HG02981 (cell line): ENCODE measurements at regions not wholly inside any gene's neighbourhood (a gene's known extent, or its start where the extent isn't known, plus 50 kb on each side); places are given as distances from the start of the nearest gene placed in this dataset.
"Not testable (repeated sequence)": the region's sequence is repeated elsewhere in the genome, so short reads cannot be mapped to it uniquely, and the experiment has no call there.

ENCODE experiments used
- ATAC-seq: cut with Tn5 transposase; IDR thresholded peaks from one replicate; pipeline ENCODE4 v1.9.1; 2021; ENCODE audit warnings: mild to moderate bottlenecking, moderate library complexity; ENCODE audit not compliant: unreplicated experiment

DNA sequence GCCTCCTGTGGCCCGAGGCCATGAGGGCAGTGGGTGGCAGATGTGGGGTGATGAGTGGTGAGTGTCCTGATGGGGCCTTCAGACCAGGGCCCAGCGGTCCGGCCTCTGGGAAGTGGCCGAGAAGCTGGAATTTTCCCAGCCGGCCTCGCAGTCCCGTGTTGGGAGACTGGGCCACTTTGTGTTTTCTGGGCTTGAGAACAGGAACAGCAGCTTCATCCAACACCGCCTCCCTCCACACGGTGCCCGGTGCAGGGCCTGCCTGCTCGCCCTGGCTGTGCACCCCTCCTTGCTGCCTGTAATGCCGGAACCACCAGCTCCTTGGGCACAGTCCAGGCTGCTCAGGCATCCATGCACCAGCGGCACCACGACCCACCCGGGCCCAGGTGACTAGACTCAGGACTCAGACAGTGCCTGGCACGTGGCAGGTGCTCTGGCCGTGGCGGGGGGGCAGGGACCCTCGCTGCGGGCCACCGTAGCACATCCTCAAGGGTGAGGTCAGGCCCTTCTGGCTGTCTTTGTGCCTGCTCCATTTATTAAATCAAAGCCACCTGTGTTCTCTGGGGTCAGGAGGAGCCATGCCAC, 194.7 kb downstream of the BANP start:
- ATAC-seq: not testable (repeated sequence)

- not testable (repeated sequence) for ATAC-seq
Observed at GRCh38 chr16:88148078-88148477, 196.8 kb downstream of the BANP start.

DNA sequence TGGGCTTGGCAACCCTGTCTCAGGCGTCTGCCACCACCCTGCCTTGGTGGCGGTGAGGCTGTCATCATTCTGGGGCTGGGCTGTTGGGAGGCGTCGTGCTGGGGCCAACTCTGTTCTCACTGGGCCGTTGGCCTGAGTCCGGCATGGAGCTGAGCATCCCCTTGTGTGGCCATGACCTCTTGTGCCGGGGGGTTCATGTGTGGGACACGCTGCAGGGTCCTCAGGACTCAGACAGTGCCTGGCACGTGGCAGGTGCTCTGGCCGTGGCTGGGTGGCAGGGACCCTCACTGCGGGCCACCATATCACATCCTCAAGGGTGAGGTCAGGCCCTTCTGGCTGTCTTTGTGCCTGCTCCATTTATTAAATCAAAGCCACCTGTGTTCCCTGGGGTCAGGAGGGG, 197.4 kb downstream of the BANP start:
- ATAC-seq: not testable (repeated sequence)

DNA sequence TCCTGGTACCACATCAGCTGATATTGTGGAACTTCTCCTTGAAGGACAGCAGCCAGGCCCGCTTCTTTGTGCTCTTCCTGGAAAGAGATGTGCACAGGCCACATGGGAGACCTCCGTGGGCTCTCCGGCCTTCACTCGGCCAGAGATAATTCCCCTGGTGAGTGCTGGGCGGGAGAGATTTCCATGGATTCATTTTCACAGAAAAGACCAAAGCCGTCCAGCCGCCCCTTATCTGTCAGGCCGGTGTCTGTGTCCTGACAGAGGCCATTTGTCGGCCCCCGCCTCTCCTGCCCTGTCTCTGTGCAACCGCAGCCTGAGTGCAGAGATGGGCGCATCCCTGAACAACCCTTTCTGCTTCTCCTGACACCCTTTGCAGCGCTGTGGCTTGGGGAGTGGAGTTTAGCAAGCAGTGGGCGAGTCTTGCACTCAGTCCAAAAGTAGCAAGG, 197.9 kb downstream of the BANP start:
- not testable (repeated sequence) for ATAC-seq

DNA sequence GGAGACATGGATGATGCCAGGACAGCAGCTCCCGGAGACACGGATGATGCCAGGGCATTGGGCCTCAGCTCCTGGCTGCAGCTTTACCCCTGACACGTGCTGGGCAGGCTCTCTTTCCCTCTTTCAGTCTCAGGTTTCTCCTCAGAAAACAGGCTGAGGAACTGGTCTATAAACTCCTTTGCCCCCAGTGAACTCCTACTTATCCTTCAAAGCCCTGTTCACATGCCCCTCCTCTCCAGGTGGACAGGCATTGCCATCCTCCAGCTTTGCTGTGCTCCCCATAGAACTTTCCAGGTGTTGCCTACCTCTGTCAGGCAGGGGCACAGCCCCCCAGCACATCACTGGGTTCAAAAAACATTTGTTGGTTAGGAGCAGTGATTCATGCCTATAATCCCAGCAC, 198.4 kb downstream of the BANP start:
- ATAC-seq: not testable (repeated sequence)

- ATAC-seq: not testable (repeated sequence)
Observed at GRCh38 chr16:88150456-88151128, 199.4 kb downstream of the BANP start.

- ATAC-seq: not testable (repeated sequence)
Observed at GRCh38 chr16:88151129-88151499, 199.9 kb downstream of the BANP start.

- ATAC-seq: not testable (repeated sequence)
Observed at GRCh38 chr16:88151859-88152843, 200.9 kb downstream of the BANP start.

DNA sequence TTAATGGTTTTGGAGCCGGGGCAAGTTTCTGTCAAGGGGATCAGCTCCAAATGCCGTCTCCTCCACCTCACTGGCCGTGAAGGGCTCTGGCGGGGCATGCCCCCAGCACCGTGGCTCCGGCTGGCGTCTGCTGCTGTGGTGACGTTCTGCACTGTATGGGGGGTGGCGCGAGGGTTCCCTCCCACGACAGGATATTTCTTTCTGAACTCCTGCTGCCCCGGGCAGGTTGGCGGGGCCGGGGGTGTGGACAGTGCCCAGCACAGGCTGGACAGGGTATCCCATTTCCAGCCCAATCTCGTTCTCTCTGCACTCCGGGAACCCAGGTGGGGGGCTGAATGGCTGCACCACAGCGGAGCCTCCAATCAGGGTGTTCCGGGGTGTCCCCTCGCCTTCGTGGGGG, 201.6 kb downstream of the BANP start:
- not testable (repeated sequence) for ATAC-seq

GRCh38 chr16:88153516-88153915, 202.3 kb downstream of the BANP start:
- not testable (repeated sequence) for ATAC-seq

GRCh38 chr16:88154886-88155285, 203.7 kb downstream of the BANP start:
- ATAC-seq: not testable (repeated sequence)

DNA sequence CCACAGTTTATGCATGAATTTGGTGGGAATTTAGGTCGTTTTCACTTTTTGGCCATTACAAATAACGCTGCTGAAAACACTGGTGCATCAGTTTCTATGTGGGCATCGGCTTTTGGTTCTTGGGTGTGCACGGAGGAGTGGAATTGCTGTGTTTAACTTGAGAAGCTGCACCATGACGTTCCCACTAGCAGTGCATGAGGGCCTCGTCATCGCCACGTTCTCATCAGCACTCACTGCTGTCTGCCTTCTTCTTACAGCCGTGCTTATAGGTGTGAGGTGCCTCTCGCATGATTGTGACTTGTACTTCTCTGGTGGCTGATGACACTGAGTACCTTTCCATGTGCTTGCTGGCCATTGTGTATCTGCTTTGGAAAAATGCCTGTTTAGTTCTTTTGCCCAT, 204.4 kb downstream of the BANP start:
- ATAC-seq: not testable (repeated sequence)

DNA sequence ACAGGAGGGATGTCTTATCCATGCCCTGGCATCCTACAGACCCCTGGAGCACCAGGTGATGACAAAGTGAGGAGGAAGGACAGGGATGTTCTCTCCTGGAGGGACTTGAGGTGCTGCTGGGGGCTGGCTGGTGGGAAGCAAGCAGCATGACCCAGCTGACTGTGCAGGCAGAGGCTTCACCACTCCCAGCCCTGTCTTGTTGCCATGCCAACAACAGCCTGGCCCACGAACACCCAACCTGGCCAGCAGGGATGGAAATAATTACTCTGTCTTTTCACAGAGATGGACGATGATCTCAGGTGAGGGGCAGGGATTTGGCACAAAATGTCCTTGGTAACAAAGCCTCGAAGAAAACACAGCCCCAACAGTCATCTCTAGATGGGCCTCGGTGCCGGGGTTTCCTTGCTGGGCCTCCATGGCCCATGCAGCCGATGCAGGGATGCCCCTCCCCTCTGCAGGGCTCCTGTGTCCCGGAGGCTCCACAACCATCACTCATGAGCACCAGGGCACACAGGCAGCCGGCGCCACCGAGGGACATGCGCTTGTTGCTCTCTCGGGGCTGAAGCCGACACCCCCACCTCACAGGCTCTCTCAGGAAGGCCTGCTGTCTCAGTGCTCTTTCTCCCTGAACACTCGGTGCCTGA, 205.5 kb downstream of the BANP start:
- not testable (repeated sequence) for ATAC-seq

DNA sequence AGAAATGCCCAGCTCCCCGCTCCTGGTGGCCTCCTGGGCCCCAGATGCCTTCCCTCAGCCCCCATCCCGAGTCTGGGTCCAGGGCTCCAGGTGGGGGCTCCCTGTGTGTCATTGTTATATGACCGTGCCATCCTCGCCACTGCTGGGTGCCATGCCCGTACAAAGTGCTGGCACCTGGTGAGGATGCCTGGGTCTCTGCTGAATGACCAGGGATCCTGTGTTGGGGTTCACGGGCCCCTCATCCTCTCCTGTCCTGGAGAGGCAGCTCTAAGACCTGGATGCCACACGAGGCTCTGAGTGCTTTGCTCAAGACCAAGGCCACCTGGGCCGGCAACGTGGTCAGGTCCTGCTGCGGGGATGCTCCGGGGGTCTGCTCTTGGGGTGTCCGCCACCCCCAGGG, 206.5 kb downstream of the BANP start:
- not testable (repeated sequence) for ATAC-seq

- ATAC-seq: not testable (repeated sequence)
Observed at GRCh38 chr16:88158256-88159045, 207.2 kb downstream of the BANP start.

DNA sequence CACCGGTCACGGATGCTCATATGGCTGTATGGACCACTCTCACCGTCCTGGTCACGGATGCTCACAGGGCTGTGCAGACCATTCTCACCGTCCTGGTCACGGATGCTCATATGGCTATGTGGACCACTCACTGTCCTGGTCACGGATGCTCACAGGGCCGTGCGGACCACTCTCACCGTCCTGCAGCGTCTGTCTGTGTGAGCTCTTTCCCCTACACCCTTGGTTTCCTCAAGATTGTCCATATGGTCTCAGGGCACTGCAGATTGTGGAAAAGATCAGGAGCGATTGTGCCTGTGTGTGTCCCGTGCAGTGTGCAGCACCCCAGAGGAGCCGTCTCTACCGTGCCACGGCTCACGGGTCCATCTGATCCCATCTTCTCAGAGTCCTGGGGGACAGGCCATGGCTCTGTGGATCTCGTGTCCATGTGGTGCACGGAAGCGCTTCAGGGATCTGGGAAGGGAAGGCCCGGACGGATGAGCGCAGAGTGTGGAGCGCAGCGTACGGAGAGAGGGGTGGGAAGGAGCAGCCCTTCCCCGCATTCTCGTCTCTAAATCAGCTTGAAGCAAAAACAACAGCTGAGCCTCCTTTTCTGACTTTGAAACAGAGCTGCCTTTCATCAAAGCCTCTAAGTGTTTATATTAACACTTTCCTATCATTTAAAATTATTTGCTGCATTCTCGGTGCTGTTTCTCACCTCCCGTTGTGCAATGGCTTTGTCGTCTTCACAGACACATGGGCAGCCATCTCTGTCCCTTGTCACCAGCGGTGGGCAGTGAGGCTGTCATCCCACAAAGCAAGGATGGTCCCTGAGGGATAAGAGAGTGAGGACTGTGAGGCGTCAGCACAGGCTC, 208.0 kb downstream of the BANP start:
- not testable (repeated sequence) for ATAC-seq

- not testable (repeated sequence) for ATAC-seq
Observed at GRCh38 chr16:88159897-88160335, 208.7 kb downstream of the BANP start.

GRCh38 chr16:88161191-88161590, 210.0 kb downstream of the BANP start:
- not testable (repeated sequence) for ATAC-seq
